Omental fat pad (tissue), 3 donors: ENCODE measurements at regions not wholly inside any gene's neighbourhood (a gene's known extent, or its start where the extent isn't known, plus 50 kb on each side); places are given as distances from the start of the nearest gene placed in this dataset.
"Not testable (repeated sequence)": the region's sequence is repeated elsewhere in the genome, so short reads cannot be mapped to it uniquely, and the experiment has no call there.

Experiments
- ATAC-seq: fragments of 150-250 bp; one replicate; pipeline ENCODE4 v1.9.1; 2016; ENCODE audit warnings: mild to moderate bottlenecking, moderate library complexity; ENCODE audit not compliant: low FRiP score
- DNase-seq: peaks from one replicate; pipeline ENCODE4 v3.0.0-alpha.2; 2019; ENCODE audit warnings: low spot score
- CTCF ChIP-seq, 3 donors: fragments of 450-650 bp; IDR thresholded peaks; one replicate each; pipeline ENCODE4 v1.5.1; 2016 to 2017; ENCODE audit warnings: antibody characterized with exemption in 3 of 3, mild to moderate bottlenecking in 3 of 3, moderate library complexity in 2 of 3

DNA sequence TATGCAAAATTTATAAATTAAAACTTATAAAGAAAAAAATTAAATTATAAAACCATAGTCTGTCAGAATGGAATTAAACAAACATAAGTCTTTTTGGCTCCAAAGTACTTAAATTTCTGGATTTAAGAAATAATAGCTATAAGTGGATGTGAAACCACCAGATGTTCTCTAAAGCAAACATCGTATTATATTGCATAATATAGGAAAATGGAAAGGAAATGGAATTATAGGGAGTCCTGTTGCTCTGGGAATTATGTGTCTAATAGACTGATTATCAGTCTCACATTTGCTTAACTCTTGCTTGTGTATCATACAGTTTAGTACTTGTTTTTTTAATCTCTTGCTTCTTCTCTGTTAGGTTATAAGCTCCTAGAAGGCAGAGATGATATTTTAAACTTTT lies 819.2 kb downstream of the RAPGEF2 start:
- no peak for TF ChIP-seq CTCF (IDR thresholded peaks at IDR 0.05)
- ATAC-seq = no peak
- no peak for DNase-seq

DNA sequence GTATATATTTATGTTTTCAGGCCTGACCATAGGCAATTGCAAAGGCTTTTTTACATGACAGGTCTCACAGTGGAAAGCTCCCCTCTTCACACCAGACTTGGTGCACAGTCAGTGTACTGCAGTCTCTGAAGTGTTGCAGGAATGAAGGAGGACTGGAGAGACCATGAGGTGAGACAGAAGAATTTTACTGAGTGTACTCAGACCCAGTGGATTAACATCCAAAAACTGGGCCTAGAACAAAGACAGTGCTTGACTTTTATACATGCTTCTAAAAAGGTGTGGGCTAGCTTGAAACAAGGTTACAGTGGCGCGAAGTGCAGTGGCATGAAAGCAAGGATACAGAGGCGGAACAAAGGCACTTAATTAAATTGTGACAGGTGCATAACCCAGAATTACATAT lies 822.9 kb downstream of the RAPGEF2 start:
- DNase-seq (no peak), ATAC-seq (no peak)
- TF ChIP-seq CTCF (IDR thresholded peaks at IDR 0.05) = no peak

GRCh38 chr4:159926871-159927270 lies 824.0 kb downstream of the RAPGEF2 start:
- ATAC-seq (no peak), DNase-seq (no peak)
- TF ChIP-seq CTCF (IDR thresholded peaks at IDR 0.05) = no peak

DNA sequence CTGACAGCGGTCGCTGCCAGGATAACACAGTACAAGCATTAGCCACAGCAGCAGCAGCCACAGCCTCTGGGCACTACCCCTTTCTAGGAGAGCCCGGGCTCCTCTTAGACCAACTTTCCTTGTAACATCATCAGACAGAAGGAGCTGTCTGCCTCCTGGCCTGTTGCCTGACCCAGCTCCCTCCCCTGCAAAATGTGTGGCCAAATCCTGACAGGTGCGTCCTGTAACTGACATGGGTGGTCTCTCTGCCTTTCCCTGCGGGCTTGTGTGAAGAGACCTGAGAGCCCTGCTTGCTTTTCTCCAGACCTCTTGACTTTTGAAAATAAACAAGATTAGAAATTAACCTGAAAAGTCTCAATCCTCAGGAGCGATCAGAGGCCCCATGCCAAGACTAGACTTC lies 824.9 kb downstream of the RAPGEF2 start:
- DNase-seq (no peak), ATAC-seq (no peak)
- no peak for TF ChIP-seq CTCF (IDR thresholded peaks at IDR 0.05)

GRCh38 chr4:159934602-159935001 lies 831.7 kb downstream of the RAPGEF2 start:
- ATAC-seq, DNase-seq: not testable (repeated sequence)

DNA sequence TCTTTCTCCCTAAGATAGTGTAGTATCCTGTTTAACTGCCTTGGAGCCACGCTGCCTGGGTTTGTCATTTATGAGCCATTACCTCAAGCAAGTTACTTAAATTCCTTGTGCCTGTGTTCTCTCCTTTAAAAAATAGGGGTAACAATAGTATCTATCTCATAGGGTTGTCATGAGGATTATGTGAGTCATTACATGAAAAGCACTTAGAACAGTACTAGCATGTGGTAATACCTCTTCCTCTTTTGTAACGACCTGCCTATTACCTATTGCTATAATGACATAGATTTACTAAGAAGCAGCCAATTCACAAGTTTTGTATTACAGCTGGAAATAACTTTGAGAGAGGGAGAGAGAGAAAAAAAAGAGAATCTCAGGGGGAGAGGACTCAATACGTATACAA lies 834.7 kb downstream of the RAPGEF2 start:
- TF ChIP-seq CTCF (IDR thresholded peaks at IDR 0.05) = no peak
- ATAC-seq (no peak), DNase-seq (no peak)

DNA sequence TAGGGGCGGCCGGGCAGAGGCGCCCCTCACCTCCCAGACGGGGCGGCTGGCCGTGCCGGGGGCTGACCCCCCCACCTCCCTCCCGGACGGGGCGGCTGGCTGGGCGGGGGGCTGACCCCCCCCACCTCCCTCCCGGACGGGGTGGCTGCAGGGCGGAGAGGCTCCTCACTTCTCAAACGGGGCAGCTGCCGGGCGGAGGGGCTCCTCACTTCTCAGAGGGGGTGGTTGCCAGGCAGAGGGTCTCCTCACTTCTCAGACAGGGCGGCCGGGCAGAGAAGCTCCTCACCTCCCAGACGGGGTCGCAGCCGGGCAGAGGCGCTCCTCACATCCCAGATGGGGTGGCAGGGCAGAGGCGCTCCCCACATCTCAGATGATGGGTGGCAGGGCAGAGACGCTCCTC lies 836.8 kb downstream of the RAPGEF2 start:
- not testable (repeated sequence) for DNase-seq, ATAC-seq

DNA sequence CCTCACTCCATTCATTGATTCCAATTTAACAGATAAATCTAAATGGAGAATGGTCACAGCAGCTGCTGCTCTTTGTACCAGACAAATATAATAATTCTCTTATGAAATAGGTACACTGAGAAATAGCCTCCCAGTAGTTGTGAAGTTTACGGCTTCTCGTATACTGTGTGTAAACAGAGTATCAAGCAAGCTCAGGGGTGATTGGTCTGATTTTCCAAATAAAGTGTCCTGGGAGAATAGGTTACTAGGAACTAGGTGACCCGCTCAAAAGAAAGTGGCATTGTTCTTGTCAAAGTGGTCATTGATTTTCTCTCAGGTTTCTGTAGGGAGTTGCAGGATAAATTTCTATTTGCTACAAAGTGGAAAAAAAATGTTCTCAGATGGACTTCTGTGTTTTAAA lies 838.2 kb downstream of the RAPGEF2 start:
- DNase-seq = no peak
- ATAC-seq = no peak
- TF ChIP-seq CTCF (IDR thresholded peaks at IDR 0.05) = no peak
